Liver (tissue), 1 donor: ENCODE measurements at regions not wholly inside any gene's neighbourhood (a gene's known extent, or its start where the extent isn't known, plus 50 kb on each side); places are given as distances from the start of the nearest gene placed in this dataset. TPM values are rescaled to one million over a fixed set of nuclear protein-coding genes. Genes with fewer than 3 reads are reported as not detected.

Experiments
- small RNA-seq: library from RNA; depleted of rRNA; stranded (forward); fragments of <200 nt; gene quantifications from one replicate; pipeline ENCODE3, GENCODE V24; 2014

Small RNA genes in the stretch of these regions (small RNA-seq; reads per million reads assigned to genes)
- gene AC090517.1 (not detected), gene AC090517.3 (not detected)
